GM21423 (cell line): ENCODE measurements at regions not wholly inside any gene's neighbourhood (a gene's known extent, or its start where the extent isn't known, plus 50 kb on each side); places are given as distances from the start of the nearest gene placed in this dataset.

ENCODE experiments used
- ATAC-seq: cut with Tn5 transposase; IDR thresholded peaks from one replicate; pipeline ENCODE4 v1.9.1; 2021; ENCODE audit warnings: mild to moderate bottlenecking, moderate library complexity; ENCODE audit not compliant: unreplicated experiment

DNA sequence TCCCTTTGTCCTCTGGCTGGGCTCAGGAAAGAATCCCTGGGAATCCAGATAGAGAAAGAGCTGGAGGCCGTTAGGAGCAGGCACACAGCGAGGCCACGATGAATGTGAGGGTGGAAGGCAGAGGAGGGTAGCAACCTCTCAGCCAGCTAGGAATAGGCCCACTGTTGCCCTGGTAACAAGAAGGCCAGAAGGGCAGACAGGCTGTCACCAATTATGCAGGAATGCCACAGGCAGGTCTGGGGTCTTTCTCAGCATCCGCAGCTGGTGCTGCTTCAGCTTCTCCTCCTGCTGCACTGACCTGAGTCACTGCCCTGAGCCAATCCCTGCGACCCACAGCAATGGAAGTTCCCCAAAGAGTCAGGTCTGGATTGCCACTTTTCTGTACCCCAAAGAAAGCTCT lies 62.8 kb upstream of the C3orf80 start:
- no peak for ATAC-seq

DNA sequence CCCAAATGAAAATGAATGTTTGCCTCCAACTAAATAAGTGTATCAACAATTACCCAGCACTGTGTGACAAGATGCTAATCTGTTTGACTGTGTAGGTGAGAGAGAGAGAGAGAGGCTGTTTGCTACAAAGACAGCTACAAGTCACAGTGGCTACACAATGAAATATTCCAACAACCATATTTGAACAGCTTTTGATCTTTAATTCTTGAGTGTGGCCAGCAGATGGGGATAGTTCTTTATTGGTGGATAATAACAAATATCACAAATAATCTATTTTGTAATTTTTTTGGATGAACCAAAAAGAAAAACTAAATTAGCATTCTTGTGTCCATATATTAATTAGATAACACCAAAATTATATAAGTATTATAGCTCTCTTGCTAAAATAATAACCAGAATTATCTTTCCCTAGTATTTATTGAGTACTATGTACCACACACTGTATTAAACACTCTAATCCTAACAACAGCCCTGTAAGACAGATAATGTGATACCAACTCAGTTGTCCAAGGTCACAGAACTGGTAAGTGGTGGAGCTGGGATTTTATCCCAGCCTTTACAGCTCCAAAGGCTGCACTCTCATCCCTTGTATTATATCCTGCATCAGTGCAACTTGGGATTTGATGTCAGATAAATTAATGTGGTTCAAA lies 61.9 kb upstream of the C3orf80 start:
- no peak for ATAC-seq

DNA sequence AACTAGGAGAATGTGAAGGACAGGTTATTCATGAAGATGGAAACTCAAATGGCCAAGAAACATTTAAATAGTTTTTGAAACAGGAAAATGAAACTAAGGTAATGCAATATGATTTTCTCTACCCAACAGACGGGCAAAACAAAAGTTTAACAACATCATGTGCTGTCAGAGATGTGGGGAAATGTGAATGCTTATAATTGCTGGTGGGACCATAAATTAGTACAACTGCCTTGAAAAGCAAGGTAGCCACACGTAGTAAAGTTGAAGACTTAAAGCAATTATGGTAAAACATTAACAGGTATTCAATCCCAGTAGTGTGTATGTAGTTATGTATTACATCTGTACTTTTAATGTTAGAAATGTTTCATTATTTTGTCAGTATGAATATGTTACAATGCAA lies 57.0 kb upstream of the C3orf80 start:
- no peak for ATAC-seq

DNA sequence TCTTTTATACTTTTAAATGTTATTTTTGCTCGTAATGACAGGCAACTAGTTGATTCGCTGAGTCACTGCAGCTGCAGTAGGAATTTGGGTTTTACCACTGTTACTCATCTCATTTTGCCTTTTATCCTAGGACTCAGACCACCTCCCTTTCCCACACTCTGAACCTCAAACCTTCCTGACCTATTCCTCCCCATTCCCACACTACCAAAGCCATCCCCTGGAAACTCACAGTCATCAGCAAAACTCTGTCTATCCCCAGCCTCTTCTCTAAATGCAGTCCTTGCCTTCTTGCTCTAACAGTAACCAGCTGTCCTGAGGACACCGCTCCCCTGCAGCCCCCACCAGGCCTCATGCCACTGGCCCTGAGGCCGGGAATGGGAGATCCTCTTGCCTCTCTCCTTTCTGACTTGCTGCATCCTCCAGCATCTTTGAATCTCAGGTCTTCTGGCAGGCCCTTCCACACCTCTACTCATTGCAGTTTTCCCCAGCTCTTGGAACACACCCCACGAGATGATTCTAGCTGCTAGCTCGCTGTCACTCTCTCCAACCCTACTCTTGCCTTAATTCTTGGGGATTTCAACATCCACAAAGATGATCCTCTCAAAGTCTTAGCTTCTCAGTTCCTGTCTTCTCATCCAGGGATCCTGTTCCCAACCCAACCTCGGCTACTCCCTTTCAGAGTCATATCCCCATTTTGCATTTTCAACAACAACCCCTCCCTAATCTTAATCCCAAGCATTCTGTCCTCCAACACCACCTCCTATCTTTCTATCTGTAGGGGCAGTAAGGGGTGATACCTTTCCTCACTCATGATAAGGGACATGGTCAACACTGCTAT lies 55.9 kb upstream of the C3orf80 start:
- no peak for ATAC-seq

DNA sequence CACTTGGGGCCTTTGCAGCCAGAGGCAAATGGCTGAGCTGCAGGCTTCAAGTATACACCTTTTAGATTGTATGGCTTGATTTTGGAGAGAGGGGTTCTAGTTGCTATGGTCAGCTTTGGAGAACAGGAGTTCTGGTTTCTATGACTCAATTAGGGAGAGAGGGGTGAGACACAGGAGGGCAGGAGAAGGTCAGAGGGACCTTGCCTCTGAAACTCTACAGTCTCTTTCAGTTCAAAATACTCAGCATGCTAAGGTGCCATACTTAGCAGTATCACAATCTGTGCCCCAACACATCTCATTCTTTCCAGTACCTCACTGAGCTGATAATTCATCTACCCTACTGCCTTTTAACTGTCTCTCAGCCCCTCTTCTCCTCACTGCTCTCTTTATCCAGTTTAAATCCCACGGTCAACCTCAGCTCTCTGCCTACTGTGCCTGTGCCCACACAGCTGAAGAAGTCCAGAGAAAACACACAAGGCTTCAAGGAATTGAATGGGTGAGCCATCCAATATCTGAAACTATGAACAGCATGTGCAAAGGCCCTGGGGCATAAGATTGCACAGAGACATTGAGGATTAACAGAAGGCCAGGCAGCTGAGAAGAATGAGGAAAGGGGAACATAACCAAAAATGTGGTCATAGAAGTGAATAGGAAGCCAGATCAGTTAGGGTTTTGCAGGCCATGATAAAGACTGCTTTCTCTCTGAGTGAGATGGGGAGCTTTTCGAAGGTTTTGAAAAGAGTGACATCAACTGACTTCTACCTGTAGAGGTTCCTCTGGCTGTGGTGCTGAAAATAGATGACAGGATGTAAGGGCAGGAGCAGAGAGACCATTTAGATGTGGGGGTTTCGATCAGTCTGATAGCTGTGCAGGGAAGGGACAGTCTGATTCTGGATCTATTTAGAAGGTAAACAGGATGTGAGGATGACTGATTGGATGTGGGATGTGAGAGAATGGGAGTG lies 54.5 kb upstream of the C3orf80 start:
- peak; percentile 55 for ATAC-seq

DNA sequence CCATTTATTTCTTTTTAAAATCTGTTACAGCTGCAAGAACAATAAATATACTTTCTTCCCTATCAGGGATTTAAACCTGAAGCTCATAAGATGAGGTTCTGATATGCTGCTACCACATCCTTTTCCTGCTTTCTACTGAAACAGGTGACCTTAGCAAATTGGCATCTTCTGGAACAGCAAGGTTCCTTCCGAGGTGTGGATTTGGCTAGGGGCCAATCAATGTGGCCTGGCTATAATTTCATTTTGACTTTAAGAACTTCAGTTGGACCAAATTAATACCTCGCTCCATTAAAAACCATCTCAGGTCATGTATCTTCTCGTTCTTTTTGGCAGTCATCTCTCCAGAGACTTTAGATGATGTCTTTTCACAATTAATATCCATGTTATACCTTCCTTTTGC lies 53.4 kb upstream of the C3orf80 start:
- ATAC-seq = no peak

DNA sequence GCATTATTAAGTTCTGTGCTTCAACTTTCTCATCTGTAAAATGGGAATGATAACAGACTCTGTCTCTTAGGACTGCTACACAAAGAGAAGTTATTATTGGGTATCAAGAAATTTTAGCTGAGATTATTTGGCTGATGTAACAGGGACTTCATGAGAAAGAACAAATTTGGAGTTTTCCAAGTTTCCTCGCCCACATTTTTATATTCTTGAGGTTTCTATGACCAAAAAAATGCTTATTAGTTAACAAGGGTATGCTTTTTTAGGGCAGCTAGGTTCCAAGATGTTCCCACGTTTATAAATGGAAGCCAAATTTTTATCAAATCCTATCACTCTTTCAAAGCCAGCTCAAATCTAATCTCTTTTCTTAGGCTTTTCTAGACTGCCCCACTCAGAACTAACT lies 50.6 kb upstream of the C3orf80 start:
- no peak for ATAC-seq
